ENCODE measurements at regions not wholly inside any gene's neighbourhood (a gene's known extent, or its start where the extent isn't known, plus 50 kb on each side); places are given as distances from the start of the nearest gene placed in this dataset.

GRCh38 chr3:95468331-95468730, 1346.1 kb upstream of the EPHA6 start:
- H3K4me1 ChIP-seq: no peaks in the 10 kb centered on the region
- no peaks in the 10 kb centered on the region for H3K27me3 ChIP-seq (ENCODE audit: control insufficient read depth, insufficient read depth, low read length)
- no peak overlapping the region for H3K9ac ChIP-seq
- H3K9me3 ChIP-seq (ENCODE audit: control insufficient read depth, low read length): no peaks in the 10 kb centered on the region
- no peaks in the 10 kb centered on the region for H3K79me2 ChIP-seq
- H3K27ac ChIP-seq: no peak overlapping the region
- H3K4me3 ChIP-seq (ENCODE audit: low read depth, low read length): no peak overlapping the region
- no peak overlapping the region for H3K4me2 ChIP-seq (ENCODE audit: low read length)
- TF ChIP-seq CTCF (IDR thresholded peaks at IDR 0.05): no peak
- H2AFZ ChIP-seq: no peak overlapping the region
- H3K36me3 ChIP-seq (ENCODE audit: control insufficient read depth, insufficient read depth, low read length): no peaks in the 10 kb centered on the region

- no peaks in the 10 kb centered on the region for H3K27me3 ChIP-seq (ENCODE audit: control insufficient read depth, insufficient read depth, low read length)
- no peak overlapping the region for H3K4me2 ChIP-seq (ENCODE audit: low read length)
- no peaks in the 10 kb centered on the region for H3K4me1 ChIP-seq
- no peak for TF ChIP-seq CTCF (IDR thresholded peaks at IDR 0.05)
- no peaks in the 10 kb centered on the region for H3K36me3 ChIP-seq (ENCODE audit: control insufficient read depth, insufficient read depth, low read length)
- H3K27ac ChIP-seq: no peak overlapping the region
- H3K4me3 ChIP-seq (ENCODE audit: low read depth, low read length): no peak overlapping the region
- H2AFZ ChIP-seq: no peak overlapping the region
- no peaks in the 10 kb centered on the region for H3K9me3 ChIP-seq (ENCODE audit: control insufficient read depth, low read length)
- no peak overlapping the region for H3K9ac ChIP-seq
- no peaks in the 10 kb centered on the region for H3K79me2 ChIP-seq
These were observed 1340.1 kb upstream of the EPHA6 start for GRCh38 chr3:95474338-95474737.

GRCh38 chr3:95476534-95476933, 1337.9 kb upstream of the EPHA6 start:
- TF ChIP-seq CTCF (IDR thresholded peaks at IDR 0.05): no peak

GRCh38 chr3:95506174-95506573, 1308.2 kb upstream of the EPHA6 start:
- H3K9ac ChIP-seq: no peak overlapping the region
- no peak for TF ChIP-seq CTCF (IDR thresholded peaks at IDR 0.05)
- H2AFZ ChIP-seq: no peak overlapping the region
- no peaks in the 10 kb centered on the region for H3K4me1 ChIP-seq
- no peaks in the 10 kb centered on the region for H3K36me3 ChIP-seq (ENCODE audit: control insufficient read depth, insufficient read depth, low read length)
- H3K27me3 ChIP-seq (ENCODE audit: control insufficient read depth, insufficient read depth, low read length): no peaks in the 10 kb centered on the region
- no peaks in the 10 kb centered on the region for H3K79me2 ChIP-seq
- no peaks in the 10 kb centered on the region for H3K9me3 ChIP-seq (ENCODE audit: control insufficient read depth, low read length)
- no peak overlapping the region for H3K4me2 ChIP-seq (ENCODE audit: low read length)
- no peak overlapping the region for H3K4me3 ChIP-seq (ENCODE audit: low read depth, low read length)
- no peak overlapping the region for H3K27ac ChIP-seq

More at GRCh38 chr3:95476534-95476933, 1337.9 kb upstream of the EPHA6 start:
- no peaks in the 10 kb centered on the region for H3K4me1 ChIP-seq
- H3K9me3 ChIP-seq (ENCODE audit: control insufficient read depth, low read length): no peaks in the 10 kb centered on the region
- H2AFZ ChIP-seq: no peak overlapping the region
- no peak overlapping the region for H3K9ac ChIP-seq
- H3K27me3 ChIP-seq (ENCODE audit: control insufficient read depth, insufficient read depth, low read length): no peaks in the 10 kb centered on the region
- no peak overlapping the region for H3K4me3 ChIP-seq (ENCODE audit: low read depth, low read length)
- H3K36me3 ChIP-seq (ENCODE audit: control insufficient read depth, insufficient read depth, low read length): no peaks in the 10 kb centered on the region
- no peaks in the 10 kb centered on the region for H3K79me2 ChIP-seq
- H3K27ac ChIP-seq: no peak overlapping the region
- H3K4me2 ChIP-seq (ENCODE audit: low read length): no peak overlapping the region

GRCh38 chr3:95508124-95508523, 1306.3 kb upstream of the EPHA6 start:
- Histone ChIP-seq H3K9ac (no peak overlapping the region), H3K79me2 (no peaks in the 10 kb centered on the region), H3K4me3 (ENCODE audit: low read depth, low read length) (no peak overlapping the region), H3K27me3 (ENCODE audit: control insufficient read depth, insufficient read depth, low read length) (no peaks in the 10 kb centered on the region), H3K4me2 (ENCODE audit: low read length) (no peak overlapping the region), H3K36me3 (ENCODE audit: control insufficient read depth, insufficient read depth, low read length) (no peaks in the 10 kb centered on the region), H3K27ac (no peak overlapping the region), H2AFZ (no peak overlapping the region), H3K9me3 (ENCODE audit: control insufficient read depth, low read length) (no peaks in the 10 kb centered on the region), H3K4me1 (no peaks in the 10 kb centered on the region)
- TF ChIP-seq CTCF (IDR thresholded peaks at IDR 0.05): no peak

All from parathyroid adenoma (tissue), 2 donors.